OCI-LY7 (cell line): ENCODE measurements at regions not wholly inside any gene's neighbourhood (a gene's known extent, or its start where the extent isn't known, plus 50 kb on each side); places are given as distances from the start of the nearest gene placed in this dataset.

Source experiments
- CTCF ChIP-seq: fragments of 200-600 bp; sonication (generic); conservative IDR thresholded peaks from 2 replicates; pipeline ENCODE4 v1.5.1; 2014; ENCODE audit warnings: mild to moderate bottlenecking, antibody characterized with exemption, low read length, moderate library complexity, mixed read lengths
- EZH2phosphoT487 ChIP-seq: fragments of 200-600 bp; sonication (generic); IDR thresholded peaks from 2 replicates; pipeline ENCODE4 v1.6.1; 2018; ENCODE audit warnings: low read depth, borderline replicate concordance, mild to moderate bottlenecking, mixed run types, antibody characterized with exemption, low read length, moderate library complexity, mixed read lengths

GRCh38 chr17:52357854-52358253 lies 199.3 kb upstream of the CA10 start:
- no peak for TF ChIP-seq CTCF
- no peak for TF ChIP-seq EZH2phosphoT487
